ENCODE measurements at regions not wholly inside any gene's neighbourhood (a gene's known extent, or its start where the extent isn't known, plus 50 kb on each side); places are given as distances from the start of the nearest gene placed in this dataset.

DNA sequence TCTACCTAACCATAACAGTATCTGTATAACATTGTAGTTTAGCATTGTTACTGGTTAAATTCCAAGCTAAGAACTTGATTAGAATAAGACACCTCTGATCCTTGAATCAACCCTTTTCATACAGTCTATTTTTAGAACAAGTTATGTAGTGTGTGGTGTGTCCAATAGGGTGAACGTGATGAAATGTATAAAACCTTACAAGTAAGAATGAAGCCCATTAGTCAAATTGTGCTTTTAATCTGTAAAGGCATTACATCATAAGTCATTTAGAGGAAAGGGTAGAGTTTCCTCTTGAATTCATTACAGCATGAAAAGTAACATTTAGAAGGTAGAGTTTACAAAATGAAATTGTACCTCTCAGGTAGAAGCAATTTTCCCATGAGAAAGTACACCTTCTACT, 479.2 kb downstream of the LTN1 start:
- no peak for TF ChIP-seq POLR2A (IDR thresholded peaks at IDR 0.05; ENCODE audit: low read length)
- TF ChIP-seq GATA1 (IDR thresholded peaks at IDR 0.05; ENCODE audit: low read depth, low read length) = no peak
